ENCODE measurements at regions not wholly inside any gene's neighbourhood (a gene's known extent, or its start where the extent isn't known, plus 50 kb on each side); places are given as distances from the start of the nearest gene placed in this dataset.
"Not testable (repeated sequence)": the region's sequence is repeated elsewhere in the genome, so short reads cannot be mapped to it uniquely, and the experiment has no call there.

DNA sequence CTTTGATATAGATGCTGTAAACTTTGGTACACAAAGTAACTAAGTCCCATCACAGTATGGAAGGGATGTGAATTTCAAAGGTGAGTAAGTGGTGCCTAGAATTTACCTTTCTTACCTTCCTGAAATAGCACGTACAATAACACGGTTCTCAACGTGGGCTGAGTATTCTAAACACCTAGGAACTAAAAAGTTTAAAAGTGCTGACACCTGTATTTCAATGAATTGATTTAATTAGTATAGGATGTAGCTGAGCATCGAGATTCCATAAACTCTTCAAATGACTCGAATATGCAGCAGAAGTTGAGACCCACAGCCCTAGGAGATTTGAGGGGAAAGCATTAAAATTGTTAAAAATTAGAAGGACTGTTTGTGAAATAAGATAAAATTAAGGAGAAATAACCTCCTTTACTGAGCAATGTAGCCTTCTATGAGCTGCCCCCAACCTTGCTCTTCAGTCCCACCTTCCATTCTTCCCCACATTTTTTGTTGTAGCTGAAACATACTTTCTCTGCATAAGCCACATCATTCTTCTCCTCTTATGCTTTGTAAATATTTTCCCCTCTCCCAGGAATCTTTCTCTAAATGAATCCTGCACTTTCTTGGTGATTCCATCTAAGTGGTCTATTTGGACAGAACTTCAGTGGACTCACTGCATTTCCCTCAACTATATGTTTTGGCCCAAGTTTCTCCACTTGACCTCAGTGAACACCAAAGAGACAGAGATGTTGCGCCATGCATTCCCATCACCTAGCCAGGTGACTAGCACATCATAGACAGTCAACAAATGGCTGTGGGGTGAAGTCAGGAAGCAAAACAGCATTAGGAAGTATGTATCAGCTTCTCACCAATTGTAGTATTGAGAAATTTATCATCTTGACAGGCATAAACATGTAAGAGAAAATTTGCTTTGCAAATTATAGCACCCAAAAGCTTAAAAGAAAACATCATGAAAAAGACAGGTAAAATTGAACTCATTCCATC, 156.5 kb upstream of the TAS2R1 start:
- DNase-seq: no peak

DNA sequence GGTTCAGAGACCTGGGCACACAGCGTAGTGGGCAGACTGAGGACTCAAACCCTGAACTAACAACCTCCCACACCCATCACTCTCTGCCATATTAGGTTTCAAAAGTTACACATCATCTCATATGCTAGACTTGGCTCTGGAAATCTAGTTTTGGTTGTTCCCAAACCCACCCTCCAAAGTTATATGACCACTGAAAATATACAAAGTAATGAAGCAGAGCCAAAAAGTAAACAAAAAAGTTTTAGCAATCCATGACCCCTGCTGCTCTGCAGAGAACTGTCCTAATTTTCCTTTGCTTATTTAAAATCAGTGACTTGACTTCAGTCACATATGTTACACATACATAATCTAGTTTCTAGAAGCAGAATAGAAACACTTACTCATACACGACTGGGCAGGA, 155.6 kb upstream of the TAS2R1 start:
- DNase-seq: no peak

DNA sequence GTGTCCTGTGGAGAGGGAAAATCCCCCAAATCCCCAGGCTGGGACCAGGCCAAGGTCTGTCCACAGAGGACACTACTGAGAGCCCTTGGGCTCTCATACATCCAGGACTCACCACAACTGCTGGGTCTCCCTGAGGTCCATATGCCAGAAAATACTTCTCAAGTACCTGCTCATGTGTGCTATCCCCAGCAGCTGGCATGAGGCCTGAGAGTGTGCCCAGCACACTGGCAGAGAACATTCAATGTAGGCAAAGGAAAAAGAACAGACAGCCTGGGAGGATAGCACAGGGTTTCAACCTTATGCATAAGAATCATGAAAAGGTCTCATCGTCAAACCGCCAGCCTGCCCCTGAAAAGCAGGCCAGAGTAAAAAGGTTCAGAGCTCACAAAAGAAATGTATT, 154.1 kb upstream of the TAS2R1 start:
- no peak for DNase-seq

DNA sequence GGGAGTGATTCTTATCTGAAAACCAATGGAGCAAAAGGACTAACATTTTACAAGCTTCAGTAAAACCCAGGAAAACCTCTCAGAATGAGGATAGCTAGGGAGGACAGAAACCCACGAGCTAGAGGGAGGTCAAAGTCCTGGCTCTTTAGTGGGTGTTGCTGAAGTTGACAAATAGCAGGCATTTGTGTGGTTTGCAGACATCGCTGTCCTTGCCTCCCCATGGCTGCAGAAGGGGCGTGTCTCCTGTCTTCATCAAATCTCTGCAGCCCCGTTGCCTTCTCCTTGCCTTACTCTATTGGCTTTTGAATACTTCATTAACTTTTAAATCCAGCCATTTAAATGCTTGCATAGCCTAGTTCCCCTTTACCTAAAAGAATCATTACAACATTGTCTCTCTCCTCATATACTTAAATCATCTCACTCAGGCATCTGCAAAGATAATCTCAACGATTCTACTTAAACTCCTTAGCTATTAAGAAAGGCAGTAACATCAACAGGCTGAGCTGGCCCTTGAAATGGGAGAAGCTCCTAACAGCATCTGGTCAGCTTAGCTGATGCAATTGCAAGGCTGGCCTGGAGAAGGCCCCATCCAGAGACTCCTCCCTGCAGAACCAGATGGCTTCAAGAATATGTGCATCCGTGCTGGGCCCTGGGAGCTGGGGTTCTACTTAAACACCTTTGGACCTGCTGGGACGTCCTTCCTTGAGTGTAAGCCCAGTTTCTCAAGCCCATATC, 152.8 kb upstream of the TAS2R1 start:
- no peak for DNase-seq

DNA sequence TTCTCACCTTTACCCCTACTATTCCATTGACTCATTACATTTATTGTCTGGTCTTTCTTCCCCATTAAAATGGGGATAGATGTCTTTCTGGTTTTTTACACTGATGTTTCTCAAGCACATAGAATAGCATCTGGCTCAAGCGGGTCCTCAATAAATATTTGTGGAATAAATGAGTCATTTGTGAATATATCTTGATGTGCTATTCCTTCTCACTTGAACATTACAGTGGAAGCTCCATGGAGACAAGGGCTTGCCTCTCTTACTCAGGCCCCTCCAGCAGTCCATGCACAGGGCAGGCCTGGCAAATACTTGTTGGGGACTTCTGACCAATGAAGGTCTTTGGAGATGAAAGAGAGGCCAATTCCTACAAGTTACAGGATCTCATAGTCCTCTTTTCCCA, 151.7 kb upstream of the TAS2R1 start:
- no peak for DNase-seq

DNA sequence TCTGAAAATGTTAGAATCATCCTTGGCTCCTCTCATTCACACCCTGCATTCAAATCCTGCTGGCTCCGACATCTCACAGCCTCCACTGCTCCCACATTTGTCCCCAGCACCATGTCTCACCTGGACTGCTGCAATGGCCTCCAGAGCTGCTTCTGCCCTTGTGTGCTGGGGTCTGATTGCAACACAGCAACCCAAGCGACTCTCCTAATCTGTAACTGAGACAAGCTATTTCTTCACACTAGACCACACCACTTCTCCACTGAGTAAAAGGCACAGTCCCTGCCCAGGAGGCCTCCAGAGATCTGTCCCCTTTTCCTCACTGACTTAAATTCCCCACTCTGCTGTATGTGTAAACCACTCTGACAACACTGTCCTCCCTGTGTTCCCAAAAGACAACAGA, 151.1 kb upstream of the TAS2R1 start:
- DNase-seq: no peak

DNA sequence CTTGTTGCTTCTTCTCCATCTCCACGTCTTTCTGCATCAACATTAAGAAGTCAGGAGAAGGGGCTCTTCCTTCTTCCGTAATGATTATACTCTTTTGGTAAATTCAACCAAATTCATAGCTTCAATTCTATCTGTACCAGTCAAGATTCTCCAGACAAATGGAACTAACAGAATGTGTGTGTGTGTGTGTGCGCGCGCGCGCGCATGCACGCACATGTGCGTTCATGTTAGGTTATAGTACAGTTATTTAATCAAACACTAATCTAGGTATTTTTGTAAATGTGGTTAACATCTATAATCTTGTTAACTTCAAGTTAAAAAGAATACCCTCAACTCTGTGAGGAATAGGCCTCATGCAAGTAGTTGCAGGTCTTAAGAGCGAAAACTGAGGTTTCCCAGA, 150.3 kb upstream of the TAS2R1 start:
- no peak for DNase-seq

DNA sequence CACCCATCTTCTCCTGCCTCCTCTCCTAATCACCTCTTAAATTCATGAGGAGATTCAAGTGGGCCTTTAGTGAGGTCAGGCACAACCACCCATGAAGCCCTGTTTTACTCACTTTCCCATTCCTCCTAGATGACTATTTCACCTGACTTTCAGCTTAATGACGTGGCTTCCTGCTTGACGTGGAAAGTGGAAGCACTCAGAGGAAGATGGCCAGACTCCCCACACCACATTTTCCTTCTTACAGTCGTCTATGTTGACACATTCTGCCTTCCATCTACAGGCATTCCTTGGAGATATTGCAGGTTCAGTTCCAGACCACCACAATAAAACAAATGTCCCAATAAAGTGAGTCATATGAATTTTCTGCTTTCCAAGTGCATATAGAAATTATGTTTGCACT, 146.4 kb upstream of the TAS2R1 start:
- DNase-seq: no peak

DNA sequence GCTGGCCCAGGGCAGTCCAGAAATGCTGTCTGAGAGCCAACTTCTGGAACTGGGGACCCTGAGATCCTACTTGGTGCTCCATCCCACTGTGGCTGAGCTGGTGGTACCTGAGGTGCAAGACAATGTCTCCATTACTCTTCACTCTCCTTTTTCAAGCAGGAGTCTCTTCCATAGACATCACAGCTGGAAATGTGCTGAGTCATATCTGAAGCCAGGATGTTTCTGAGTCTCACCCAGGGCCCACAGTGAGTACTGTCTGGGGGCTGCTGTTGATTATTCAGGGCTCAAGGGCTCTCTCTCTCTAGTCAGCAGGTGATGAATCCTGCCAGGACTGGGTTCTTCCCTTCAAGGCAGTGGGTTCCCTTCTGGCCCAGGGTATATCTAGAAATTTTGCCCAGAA, 145.2 kb upstream of the TAS2R1 start:
- DNase-seq: no peak

DNA sequence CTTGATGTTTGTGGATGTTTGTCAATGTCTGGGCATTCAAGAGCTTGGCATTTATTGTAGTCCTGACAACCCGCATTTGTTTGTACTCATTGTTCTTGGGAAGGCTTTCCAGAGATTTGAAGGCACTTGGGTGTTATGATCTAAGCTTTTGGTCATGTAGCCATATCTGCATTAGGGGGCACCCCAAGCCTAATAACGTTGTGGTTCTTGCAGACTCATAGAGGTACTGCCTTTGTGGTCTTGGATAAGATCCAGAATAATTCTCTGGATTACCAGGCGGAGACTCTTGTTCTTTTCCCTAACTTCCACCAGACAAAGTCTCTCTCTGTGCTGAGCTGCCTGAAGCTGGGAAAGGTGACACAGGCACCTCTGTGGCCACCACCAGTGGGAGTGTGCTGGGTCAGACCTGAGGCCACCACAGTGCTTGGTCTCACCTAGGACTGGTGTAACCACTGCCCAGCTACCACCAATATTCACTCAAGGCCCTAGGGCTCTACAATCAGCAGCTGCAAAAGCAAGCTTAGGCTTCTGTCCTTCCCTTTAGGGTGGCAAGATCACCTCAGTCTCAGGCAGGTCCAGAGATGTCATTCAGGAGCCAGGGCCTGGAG, 144.4 kb upstream of the TAS2R1 start:
- peak; percentile 8 to 23 for DNase-seq

DNA sequence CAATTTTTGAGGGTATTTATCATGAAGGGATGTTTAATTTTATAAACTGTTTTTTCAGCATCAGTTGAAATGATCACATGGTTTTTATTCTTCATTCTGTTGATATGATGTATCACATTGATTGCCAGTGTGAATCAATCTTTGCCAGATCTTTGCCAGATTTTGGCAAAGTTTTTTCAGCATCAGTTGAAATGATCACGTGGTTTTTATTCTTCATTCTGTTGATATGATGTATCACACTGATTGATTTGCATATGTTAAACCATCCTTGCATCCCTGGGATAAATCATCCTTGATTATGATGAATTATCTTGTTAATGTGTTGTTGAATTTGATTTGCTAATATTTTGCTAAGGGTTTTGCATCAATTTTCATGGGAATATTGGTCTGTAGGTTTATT, 140.9 kb upstream of the TAS2R1 start:
- DNase-seq: no peak

DNA sequence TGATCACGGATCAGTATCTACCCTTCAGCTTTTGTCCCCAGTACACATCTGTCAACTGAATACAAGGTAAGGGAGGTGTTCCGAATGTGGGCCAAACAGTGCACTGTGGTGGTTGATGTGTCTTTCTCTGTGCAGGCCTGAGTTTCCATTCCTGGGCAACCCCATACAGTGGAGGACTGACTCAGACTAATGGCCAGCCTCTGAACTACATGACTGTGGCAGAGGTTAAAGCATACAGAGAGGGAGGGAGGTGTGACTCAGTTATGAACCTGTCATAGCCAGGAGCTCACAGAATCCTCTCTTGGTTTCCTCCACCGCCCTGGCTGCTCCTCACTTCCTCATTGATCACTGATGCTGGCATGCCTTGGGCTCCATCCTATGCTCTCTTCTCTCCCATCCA, 136.4 kb upstream of the TAS2R1 start:
- no peak for DNase-seq

DNA sequence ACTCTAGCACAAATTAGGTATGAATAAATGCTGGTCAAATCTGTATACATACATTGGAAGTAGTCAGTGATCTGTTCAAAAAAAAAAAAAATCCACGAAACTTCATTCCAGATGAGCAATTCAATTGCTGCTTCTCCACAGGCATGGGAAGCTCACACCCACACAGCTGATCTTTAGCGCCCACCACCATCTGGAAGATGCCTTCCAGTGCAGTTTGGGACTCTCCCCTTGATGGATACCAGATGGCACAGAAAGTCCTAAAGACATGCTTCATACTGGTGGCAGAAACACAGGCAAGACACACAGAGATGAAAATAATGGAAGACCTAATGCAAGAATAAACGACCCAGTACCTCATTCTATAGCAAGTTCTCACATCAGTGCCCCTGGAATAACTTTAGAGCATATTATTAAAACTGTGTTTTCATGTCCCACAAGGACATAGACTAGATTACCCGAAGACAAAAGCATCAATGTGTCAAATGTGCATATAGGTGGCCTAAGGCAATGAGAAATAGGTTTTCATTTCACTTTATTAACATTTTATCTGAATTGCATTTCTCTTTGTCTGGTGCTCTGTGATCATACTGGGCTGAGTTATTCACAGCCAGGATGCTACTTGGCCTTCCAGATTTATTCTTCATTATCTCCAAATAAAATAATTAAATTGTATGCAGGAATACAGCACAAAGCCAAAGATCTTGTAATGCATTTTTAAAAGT, 135.4 kb upstream of the TAS2R1 start:
- no peak for DNase-seq

DNA sequence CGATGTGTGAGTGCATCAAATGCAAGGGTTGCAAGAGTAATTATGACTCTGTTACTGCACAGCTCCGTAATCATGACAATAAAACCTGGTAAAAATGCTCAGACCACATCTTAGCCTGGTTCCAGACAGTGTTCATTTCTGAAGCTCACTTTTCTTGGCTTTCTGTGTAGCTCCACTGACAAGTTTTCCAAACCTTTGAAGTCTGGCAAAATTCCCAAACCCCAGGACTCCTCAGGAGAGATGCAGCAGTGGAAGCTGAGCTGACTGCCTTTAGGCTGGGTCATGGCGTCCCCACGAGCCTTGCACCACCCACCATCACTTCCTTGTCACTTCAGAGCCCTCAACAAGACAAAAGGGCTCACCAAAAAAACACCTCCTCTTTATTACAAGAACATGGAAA, 131.6 kb upstream of the TAS2R1 start:
- DNase-seq: no peak

DNA sequence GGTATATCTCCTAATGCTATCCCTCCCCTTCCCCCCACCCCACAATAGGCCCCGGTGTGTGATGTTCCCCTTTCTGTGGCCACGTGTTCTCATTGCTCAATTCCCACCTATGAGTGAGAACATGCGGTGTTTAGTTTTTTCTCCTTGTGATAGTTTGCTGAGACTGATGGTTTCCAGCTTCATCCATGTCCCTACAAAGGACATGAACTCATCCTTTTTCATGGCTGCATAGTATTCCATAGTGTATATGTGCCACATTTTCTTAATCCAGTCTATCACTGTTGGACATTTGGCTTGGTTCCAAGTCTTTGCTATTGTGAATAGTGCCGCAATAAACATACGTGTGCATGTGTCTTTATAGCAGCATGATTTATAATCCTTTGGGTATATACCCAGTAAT, 122.5 kb upstream of the TAS2R1 start:
- not testable (repeated sequence) for DNase-seq

DNA sequence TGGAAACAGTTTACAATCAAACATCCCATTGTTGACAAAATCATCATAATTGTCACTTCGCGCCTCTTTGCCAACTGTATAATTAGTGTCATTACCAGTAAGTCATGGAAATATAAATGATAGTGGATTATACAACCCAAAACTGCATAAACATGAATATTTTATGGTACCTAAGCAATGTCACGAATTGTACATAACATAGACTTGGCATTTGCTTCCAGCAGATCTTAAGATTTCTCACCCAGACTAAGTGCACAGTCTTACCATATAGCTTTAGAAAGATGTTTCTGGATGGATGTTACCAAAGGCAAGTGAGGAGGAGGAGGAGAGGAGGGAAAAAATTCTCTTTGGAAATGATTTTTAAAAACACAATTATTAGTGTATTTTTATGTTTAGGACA, 113.4 kb upstream of the TAS2R1 start:
- DNase-seq: no peak

DNA sequence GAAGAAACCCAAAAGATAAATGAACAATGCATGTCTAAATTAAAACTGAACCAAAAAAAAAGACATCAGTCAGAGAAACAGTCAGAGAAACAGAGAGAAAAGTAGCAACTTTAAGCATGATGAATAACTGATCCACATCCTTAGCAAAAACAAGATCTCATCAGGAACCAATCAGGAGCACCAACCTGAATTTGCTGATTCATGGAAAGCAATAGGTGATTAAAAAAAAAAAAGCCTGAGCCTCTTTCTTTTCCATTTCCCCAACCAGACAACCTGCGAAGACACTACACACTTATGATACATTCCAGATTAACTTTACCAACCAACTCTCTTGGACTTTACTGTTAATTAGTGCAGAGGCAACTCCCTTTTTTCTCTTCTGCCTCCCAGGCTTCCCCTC, 112.7 kb upstream of the TAS2R1 start:
- DNase-seq: no peak

DNA sequence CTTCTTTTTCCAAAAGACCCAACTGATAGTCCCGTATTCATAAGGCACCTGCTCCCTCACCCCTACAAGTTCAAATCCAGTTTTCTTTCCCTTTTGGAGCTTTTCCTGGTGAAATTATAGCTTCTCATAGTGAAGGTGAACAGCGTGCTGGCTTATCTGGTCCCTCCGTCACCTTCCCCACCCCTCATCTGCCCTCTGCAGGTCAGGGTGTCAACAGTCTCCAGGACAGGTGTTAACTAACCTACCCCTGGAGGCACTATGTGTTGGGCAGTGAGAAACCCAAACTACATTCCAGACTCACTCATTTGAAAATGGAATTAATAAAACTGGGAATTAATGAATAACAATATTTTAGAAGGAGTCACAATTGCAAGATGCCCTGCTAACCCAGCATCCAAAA, 109.0 kb upstream of the TAS2R1 start:
- no peak for DNase-seq

DNA sequence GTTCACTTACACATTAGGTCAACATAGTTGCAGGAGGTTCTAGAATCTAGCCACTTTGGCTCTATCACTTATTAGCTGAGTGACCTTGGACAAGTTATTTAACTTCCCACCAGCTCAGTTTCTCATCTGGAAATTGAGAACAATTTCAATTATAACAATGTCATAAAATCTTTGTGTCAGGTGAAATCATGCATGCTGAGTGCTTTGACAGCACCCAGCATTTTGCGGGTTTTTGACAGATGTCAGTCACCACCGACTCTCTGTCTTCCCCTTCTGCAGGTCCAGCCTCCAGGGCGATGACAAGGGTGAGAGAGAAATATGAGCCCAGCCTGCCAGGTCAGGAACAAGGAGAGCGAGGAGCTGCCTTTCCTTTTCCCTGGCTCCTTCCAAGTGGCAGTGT, 107.1 kb upstream of the TAS2R1 start:
- no peak for DNase-seq

DNA sequence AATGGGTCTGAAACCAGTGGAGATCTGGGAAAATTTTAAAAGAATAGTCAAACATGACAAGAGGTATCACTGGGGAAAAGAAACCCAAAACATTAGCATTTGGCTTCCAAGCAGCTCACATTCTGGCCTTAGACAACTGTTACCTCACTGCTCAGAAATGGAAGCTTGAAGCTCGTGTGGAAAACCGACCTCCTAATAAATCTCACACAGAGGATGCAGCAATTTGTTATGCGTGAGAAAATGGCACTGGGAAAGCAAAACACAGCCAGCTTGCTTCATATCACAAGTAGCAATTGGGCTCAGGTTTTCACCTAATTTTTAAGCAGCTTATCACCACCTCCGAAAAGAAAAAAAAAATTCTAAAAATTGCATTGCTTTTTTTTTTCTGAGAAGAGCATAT, 103.3 kb upstream of the TAS2R1 start:
- no peak for DNase-seq

DNA sequence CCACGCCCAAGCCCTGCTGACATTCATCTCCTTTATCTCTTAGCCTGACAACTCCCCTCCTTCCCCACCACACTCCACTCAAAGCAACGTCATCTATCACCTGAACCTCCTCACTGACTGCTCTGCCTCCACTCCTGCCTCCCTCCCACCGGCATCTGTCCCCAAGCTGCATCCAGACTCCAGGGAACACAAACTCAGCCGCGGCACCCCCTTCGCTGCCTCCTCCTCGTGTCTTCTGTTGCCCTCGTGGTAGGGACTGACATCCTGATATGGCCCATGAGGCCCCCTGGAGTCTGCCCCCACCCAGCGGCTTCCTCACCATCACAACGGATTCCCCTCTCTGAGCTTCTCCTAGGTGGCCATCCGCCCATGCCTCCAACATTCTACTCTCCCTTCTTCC, 101.0 kb upstream of the TAS2R1 start:
- DNase-seq: no peak

DNA sequence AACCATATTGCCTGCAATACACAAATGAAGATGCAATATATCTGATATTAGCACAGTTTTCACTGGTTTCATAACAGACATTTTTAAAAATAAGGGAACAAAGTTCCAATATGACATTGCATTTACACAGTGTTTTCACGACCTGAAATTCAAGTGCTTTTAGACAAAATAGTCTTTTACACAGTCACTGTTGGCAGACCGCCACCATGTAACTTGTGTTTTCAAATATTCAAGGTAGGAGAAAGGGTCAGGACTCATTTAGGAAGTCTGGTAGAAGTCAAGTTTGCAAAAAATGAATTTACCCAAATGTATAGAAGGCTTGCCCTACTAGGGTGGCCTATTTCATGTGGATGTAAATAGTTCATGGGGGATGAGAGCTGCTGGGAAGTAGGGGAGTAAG, 98.1 kb upstream of the TAS2R1 start:
- DNase-seq: no peak

DNA sequence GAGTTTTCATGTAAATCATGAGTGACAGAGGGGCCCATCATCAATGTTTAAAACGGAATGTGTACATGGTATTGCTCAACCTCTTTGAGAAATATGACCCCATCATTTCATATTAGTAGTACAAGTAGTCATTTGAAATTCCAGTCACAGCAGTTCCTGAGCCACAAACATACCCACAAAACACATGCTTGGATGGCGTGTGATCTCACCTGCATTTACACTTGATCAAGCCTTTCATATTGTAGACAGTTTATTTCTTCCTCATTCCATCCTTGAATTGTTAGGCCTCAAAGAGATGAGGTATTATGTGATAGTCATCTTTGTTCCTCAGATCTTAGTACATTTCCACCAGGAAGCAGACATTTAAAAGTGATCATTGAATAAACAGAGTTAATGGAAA, 96.8 kb upstream of the TAS2R1 start:
- DNase-seq: no peak

Data from hippocampal formation (tissue), 2 donors.